ENCODE measurements at regions not wholly inside any gene's neighbourhood (a gene's known extent, or its start where the extent isn't known, plus 50 kb on each side); places are given as distances from the start of the nearest gene placed in this dataset.
A peak's percentile ranks its signal among the peaks of the same experiment; 100 is the strongest.

GRCh38 chr4:37008199-37008598, 236.3 kb upstream of the NWD2 start (continued):
- TF ChIP-seq ZNF592 (IDR thresholded peaks at IDR 0.05) (peak; percentile 96), NR2C1 (IDR thresholded peaks at IDR 0.05) (no peak), NR2C1 (tag; IDR thresholded peaks at IDR 0.05) (peak; percentile 47; the same call in 1 of the 2 replicates), ZKSCAN8 (CRISPR knock-in tag; IDR thresholded peaks at IDR 0.05) (no peak), CBFA2T2 (conservative IDR thresholded peaks at IDR 0.05) (no peak), HNRNPL (IDR thresholded peaks at IDR 0.05; ENCODE audit: low read depth, low read length) (no peak), MAFF (IDR thresholded peaks at IDR 0.05; ENCODE audit: low read length) (peak; percentile 51; the same call in 1 of the 2 replicates), RAD51 (IDR thresholded peaks at IDR 0.05; ENCODE audit: borderline replicate concordance, low read depth) (no peak), MAX (CRISPR knock-in tag; IDR thresholded peaks at IDR 0.05) (no peak), KDM5B (IDR thresholded peaks at IDR 0.05; ENCODE audit: insufficient replicate concordance, low read depth, low read length) (no peak), RBM14 (IDR thresholded peaks at IDR 0.05; ENCODE audit: borderline replicate concordance, insufficient read depth, low read depth, low read length) (no peak), CXXC5 (CRISPR knock-in tag; IDR thresholded peaks at IDR 0.05) (0 out of 2 replicates have a peak, but pooled peaks have one; percentile 13), NFIC (IDR thresholded peaks at IDR 0.05) (no peak), GTF2F1 (IDR thresholded peaks at IDR 0.05; ENCODE audit: low read depth, low read length) (no peak), NFE2 (IDR thresholded peaks at IDR 0.05; ENCODE audit: low read depth) (peak; percentile 72)
- TF ChIP-seq, protein P1, sequence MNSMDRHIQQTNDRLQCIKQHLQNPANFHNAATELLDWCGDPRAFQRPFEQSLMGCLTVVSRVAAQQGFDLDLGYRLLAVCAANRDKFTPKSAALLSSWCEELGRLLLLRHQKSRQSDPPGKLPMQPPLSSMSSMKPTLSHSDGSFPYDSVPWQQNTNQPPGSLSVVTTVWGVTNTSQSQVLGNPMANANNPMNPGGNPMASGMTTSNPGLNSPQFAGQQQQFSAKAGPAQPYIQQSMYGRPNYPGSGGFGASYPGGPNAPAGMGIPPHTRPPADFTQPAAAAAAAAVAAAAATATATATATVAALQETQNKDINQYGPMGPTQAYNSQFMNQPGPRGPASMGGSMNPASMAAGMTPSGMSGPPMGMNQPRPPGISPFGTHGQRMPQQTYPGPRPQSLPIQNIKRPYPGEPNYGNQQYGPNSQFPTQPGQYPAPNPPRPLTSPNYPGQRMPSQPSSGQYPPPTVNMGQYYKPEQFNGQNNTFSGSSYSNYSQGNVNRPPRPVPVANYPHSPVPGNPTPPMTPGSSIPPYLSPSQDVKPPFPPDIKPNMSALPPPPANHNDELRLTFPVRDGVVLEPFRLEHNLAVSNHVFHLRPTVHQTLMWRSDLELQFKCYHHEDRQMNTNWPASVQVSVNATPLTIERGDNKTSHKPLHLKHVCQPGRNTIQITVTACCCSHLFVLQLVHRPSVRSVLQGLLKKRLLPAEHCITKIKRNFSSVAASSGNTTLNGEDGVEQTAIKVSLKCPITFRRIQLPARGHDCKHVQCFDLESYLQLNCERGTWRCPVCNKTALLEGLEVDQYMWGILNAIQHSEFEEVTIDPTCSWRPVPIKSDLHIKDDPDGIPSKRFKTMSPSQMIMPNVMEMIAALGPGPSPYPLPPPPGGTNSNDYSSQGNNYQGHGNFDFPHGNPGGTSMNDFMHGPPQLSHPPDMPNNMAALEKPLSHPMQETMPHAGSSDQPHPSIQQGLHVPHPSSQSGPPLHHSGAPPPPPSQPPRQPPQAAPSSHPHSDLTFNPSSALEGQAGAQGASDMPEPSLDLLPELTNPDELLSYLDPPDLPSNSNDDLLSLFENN (IDR thresholded peaks at IDR 0.05; ENCODE audit: low read depth in 2 of 2, low read length in 2 of 2) = no peak
